Common myeloid progenitor, CD34-positive (primary cell): ENCODE measurements at regions not wholly inside any gene's neighbourhood (a gene's known extent, or its start where the extent isn't known, plus 50 kb on each side); places are given as distances from the start of the nearest gene placed in this dataset.

Source experiments
- CTCF ChIA-PET: fragments of 350-600 bp; sonication (Branson Sonifier 250); formaldehyde crosslinking; loops from one replicate; lab custom pipeline; 2021; ENCODE audit warnings: antibody characterized with exemption; lab: Charles Lee
- POLR2A ChIA-PET: fragments of 350-600 bp; sonication (Branson Sonifier 250); formaldehyde crosslinking; loops from one replicate; lab custom pipeline; 2021; ENCODE audit warnings: antibody characterized with exemption; lab: Charles Lee
- DNase-seq, 3 donors: peaks; one replicate each; pipeline versions ENCODE4 v3.0.0 to v3.0.0-alpha.2; 2013
- H3K27ac ChIP-seq, 2 experiments: 1 replicate in 1 of 2; 2 replicates in 1 of 2; pipeline ENCODE4 v1.7.0; 2013; ENCODE audit warnings: inconsistent platforms in 2 of 2, low read length in 2 of 2, mild to moderate bottlenecking in 2 of 2, low read depth in 1 of 2, moderate library complexity in 1 of 2; ENCODE audit not compliant: severe bottlenecking in 2 of 2, insufficient read depth in 1 of 2, poor library complexity in 1 of 2
- H3K27me3 ChIP-seq, 5 experiments: replicated peaks in 2 of 5; 1 replicate in 3 of 5; 2 replicates in 2 of 5; pipeline versions ENCODE4 v1.6.1 to v1.7.0; 2013; ENCODE audit warnings: low read length in 4 of 5, mild to moderate bottlenecking in 2 of 5, moderate library complexity in 2 of 5, inconsistent platforms in 1 of 5; ENCODE audit not compliant: insufficient read depth in 5 of 5, control insufficient read depth in 4 of 5
- H3K36me3 ChIP-seq, 4 experiments: 1 replicate in 2 of 4; 2 replicates in 2 of 4; pipeline versions ENCODE4 v1.6.1 to v1.7.0; 2013; ENCODE audit warnings: low read length in 3 of 4, control low read depth in 1 of 4, mild to moderate bottlenecking in 1 of 4; ENCODE audit not compliant: control insufficient read depth in 4 of 4, insufficient read depth in 4 of 4
- H3K4me1 ChIP-seq, 4 experiments: 1 replicate in 3 of 4; 2 replicates in 1 of 4; pipeline versions ENCODE4 v1.6.1 to v1.7.1; 2013; ENCODE audit warnings: low read length in 3 of 4, mild to moderate bottlenecking in 3 of 4, control low read depth in 1 of 4, inconsistent platforms in 1 of 4, moderate library complexity in 1 of 4; ENCODE audit not compliant: control insufficient read depth in 4 of 4, insufficient read depth in 4 of 4; ENCODE audit errors: control extremely low read depth in 1 of 4
- H3K4me3 ChIP-seq, 7 experiments: 1 replicate in 4 of 7; 2 replicates in 3 of 7; pipeline versions ENCODE4 v1.5.1 to v1.7.0; 2013; ENCODE audit warnings: mild to moderate bottlenecking in 7 of 7, low read length in 6 of 7, moderate library complexity in 6 of 7, inconsistent platforms in 2 of 7, low read depth in 2 of 7, control low read depth in 1 of 7; ENCODE audit not compliant: insufficient read depth in 4 of 7, control insufficient read depth in 1 of 7; ENCODE audit errors: extremely low read depth in 1 of 7
- H3K9me3 ChIP-seq, 5 experiments: 1 replicate in 4 of 5; 2 replicates in 1 of 5; pipeline versions ENCODE4 v1.6.1 to v1.7.1; 2013; ENCODE audit warnings: low read length in 4 of 5, mild to moderate bottlenecking in 2 of 5, inconsistent platforms in 1 of 5, low read depth in 1 of 5, moderate library complexity in 1 of 5; ENCODE audit not compliant: control insufficient read depth in 4 of 5, insufficient read depth in 2 of 5; ENCODE audit errors: control extremely low read depth in 1 of 5
- WGBS: methylation state at CpG from one replicate; pipeline ENCODE4 v1.1.5; 2013; ENCODE audit not compliant: insufficient coverage; 5-methylcytosine and 5-hydroxymethylcytosine counted together

DNA sequence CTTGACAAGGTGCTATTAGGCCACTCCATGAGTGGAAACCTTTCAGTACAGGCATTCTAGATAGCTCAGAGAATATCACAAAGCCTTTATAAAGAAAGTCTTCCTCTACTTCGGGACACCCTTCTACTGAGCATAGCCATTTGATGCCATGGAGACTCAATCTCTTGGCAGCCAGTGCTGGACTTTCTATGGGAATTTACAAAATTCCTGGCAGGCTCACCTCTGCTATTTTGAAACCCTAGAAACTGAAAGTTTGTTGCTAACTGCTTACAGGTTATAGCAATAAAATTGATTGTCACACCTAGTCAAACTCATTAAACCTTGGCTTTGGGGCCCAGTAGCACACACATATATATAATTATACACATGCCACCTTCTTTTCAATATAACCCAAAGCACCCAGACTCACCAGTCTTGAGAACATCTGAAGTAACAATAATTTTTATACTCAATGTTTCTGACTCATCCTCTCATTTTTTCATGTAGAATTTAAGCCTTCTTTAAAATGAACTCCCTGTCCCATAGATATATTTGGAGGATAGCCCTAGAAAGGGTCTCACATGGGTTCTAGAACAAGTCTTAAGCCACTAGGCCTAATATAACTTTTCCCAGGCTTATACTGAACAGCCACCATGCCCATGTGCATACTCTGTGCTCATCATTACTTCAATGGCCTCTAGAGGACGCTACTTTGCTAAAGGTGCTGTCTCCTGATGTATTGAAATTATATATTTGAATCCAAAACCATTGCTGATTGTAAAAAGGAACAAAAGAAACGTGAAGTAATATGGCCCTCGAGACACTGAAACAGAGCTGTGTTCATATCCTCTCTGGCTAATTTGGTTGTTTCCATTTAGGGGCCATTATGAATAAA lies 368.1 kb upstream of the MARCKS start:
- WGBS: 95% methylated on average over 3 of the region's 4 CpGs
- Histone ChIP-seq H3K4me1 (no peaks in the 10 kb centered on the region), H3K27me3 (no peaks in the 10 kb centered on the region), H3K36me3 (no peaks in the 10 kb centered on the region), H3K4me3 (no peak overlapping the region), H3K27ac (no peak overlapping the region), H3K9me3 (no peaks in the 10 kb centered on the region)
- no peak for DNase-seq
- POLR2A ChIA-PET: no interaction called here
- CTCF ChIA-PET: no interaction called here

DNA sequence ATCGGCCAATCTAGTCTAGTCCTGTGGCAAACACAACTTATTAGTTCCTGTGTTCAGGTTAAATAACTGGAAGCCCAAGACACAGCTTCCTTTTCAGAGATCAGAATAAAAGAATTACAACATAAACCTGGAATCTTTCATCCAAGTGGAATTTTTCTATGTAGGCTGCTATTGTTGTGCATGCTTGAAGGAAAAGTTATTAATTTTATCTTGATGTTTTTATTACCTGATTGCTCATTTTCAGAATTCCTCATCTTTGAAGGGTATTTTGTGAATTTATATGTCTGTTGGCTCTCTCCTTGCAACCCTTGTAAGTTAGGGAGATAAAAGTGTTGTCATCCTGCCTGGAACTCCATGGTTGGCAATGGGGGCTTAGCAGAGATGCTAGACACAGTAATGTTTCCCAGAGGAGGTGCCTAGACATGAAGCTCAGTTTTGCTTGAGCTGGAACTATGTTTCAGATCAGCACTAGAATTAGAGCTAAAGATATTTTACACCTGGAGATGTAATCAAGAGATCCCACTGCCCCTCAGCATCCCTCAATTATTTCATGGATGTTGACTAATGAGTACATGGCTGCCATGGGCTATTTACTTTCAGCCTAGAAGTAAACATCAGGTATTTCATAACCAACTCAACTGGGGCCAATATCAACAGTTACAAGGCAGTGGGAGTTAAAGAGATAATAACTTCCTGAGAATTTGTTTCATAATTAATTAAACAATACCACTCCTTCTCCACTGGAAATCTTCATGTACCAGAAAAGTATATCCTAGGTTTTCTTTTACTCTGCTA lies 367.0 kb upstream of the MARCKS start:
- 83% methylated on average over 1 of the region's 1 CpG for WGBS
- Histone ChIP-seq H3K36me3 (no peaks in the 10 kb centered on the region), H3K4me1 (no peaks in the 10 kb centered on the region), H3K27me3 (no peaks in the 10 kb centered on the region), H3K9me3 (no peaks in the 10 kb centered on the region), H3K4me3 (no peak overlapping the region), H3K27ac (no peak overlapping the region)
- ChIA-PET POLR2A (no interaction called here), CTCF (no interaction called here)
- no peak for DNase-seq

DNA sequence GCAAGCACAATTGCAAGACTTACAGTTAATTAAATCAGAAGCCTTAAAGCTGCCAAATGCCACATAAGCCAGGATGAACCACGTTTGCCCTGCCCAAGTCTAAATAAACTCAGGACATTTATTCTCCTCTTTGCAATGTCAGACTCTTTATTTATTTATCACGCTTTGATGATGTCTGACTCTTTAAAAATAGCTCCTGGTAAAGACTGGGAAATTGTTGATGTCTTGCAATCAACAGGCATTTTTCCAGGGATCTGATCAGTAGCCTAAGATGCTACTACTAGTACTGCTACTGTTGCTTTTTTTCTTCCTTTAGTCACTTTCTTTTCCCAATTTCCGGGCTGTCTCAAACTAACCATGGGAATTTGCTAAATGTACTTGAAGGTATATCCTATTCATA lies 365.8 kb upstream of the MARCKS start:
- Histone ChIP-seq H3K4me1 (no peaks in the 10 kb centered on the region), H3K9me3 (no peaks in the 10 kb centered on the region), H3K27me3 (no peaks in the 10 kb centered on the region), H3K36me3 (no peaks in the 10 kb centered on the region), H3K27ac (no peak overlapping the region), H3K4me3 (no peak overlapping the region)
- ChIA-PET CTCF (no interaction called here), POLR2A (no interaction called here)
- DNase-seq: no peak
- 100% methylated on average over 1 of the region's 3 CpGs for WGBS

DNA sequence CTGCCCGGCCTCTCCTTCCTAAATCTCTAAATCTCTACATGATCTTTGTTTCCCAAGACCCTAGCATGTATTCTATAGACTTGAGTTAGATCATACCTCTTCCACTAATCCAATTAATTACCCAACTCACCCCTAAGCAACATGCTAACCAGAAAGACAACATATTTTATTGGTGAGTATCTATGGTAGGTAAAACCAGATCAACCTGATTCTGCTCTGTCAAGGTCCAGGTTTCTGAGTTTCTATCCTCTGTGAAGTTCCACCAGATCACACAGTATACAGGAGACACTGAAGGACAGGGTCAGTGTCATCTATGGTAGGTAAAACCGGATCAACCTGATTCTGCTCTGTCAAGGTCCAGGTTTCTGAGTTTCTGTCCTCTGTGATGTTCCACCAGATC lies 363.2 kb upstream of the MARCKS start:
- Histone ChIP-seq H3K4me3 (no peak overlapping the region), H3K36me3 (no peaks in the 10 kb centered on the region), H3K4me1 (no peaks in the 10 kb centered on the region), H3K27ac (no peak overlapping the region), H3K9me3 (no peaks in the 10 kb centered on the region), H3K27me3 (peaks cover 0 to 2% (median 0%) of the 10 kb centered on the region in 5 experiments)
- ChIA-PET CTCF (no interaction called here), POLR2A (no interaction called here)
- DNase-seq: no peak
- WGBS: 95% methylated on average over 2 of the region's 2 CpGs

DNA sequence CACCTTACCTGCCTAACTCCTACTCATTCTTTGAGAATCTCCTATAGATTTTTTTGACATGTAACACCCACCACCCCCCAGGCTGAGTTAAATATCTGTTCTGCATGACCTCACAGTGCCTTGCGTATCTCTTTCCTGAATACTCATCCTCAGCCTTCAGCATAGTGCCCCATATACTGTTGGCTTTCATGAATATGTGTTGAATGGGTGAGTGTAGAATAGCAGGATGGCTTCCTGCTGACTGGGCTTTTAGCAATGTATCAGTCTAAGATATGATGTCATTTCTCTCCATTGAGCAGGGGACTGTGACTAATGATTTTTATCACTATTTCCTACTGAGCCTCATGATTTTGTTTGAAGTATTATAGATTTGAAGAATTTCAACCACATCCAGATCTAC lies 361.6 kb upstream of the MARCKS start:
- CTCF ChIA-PET: no interaction called here
- DNase-seq: no peak
- no peaks in the 10 kb centered on the region for H3K4me1 ChIP-seq
- H3K27me3 ChIP-seq: peaks cover 0 to 2% (median 0%) of the 10 kb centered on the region in 5 experiments
- H3K4me3 ChIP-seq: no peak overlapping the region
- no peaks in the 10 kb centered on the region for H3K9me3 ChIP-seq
- POLR2A ChIA-PET: no interaction called here
- WGBS: no CpG with 5 or more reads among the region's 1 CpG
- H3K27ac ChIP-seq: no peak overlapping the region
- H3K36me3 ChIP-seq: no peaks in the 10 kb centered on the region

DNA sequence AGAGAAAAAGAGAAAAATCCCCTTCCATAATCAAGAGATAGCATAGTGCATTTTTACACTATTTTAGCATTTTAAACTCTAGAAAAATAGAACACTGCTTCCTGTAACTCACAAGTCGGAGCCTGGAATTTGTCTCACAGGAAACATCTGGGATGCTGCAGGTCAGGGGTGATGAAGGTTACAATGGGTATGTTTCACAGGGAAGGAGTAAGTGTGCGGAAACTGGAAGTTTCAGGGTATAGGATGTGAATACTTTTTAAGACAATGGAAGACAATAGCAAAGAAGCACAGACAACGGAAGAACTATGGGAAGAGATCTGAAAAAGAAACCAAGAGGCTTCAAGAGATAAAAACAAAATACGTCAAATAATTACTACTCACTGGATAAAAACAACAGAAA lies 361.0 kb upstream of the MARCKS start:
- Histone ChIP-seq H3K9me3 (no peaks in the 10 kb centered on the region), H3K27ac (no peak overlapping the region), H3K27me3 (peaks cover 0 to 2% (median 0%) of the 10 kb centered on the region in 5 experiments), H3K4me1 (no peaks in the 10 kb centered on the region), H3K36me3 (no peaks in the 10 kb centered on the region), H3K4me3 (no peak overlapping the region)
- WGBS: 83% methylated on average over 3 of the region's 4 CpGs
- CTCF ChIA-PET: no interaction called here
- POLR2A ChIA-PET: no interaction called here
- no peak for DNase-seq

DNA sequence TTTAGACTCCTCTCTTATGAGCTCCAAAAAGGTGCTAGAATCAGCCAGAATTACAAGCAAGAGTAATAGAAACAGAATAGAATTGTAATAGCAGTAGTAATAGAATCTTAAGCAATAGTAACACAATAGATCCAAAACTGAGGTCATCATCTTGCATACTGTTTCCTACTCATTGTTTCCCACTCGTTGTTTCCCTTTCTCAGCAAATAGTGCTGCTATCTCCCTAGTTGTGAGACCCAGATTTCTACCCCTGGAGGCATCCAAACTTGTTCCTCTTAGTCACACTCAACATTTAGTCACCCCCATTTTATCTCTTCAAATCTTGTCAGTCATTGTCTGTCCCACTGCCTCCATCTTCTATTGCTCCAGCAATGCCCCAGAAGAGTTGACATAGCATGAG lies 356.9 kb upstream of the MARCKS start:
- Histone ChIP-seq H3K4me3 (no peak overlapping the region), H3K27me3 (peaks cover 0 to 2% (median 0%) of the 10 kb centered on the region in 5 experiments), H3K4me1 (no peaks in the 10 kb centered on the region), H3K36me3 (no peaks in the 10 kb centered on the region), H3K27ac (no peak overlapping the region), H3K9me3 (no peaks in the 10 kb centered on the region)
- DNase-seq: no peak
- 100% methylated on average over 1 of the region's 1 CpG for WGBS
- CTCF ChIA-PET: no interaction called here
- POLR2A ChIA-PET: no interaction called here
